ENCODE measurements at regions not wholly inside any gene's neighbourhood (a gene's known extent, or its start where the extent isn't known, plus 50 kb on each side); places are given as distances from the start of the nearest gene placed in this dataset.

DNA sequence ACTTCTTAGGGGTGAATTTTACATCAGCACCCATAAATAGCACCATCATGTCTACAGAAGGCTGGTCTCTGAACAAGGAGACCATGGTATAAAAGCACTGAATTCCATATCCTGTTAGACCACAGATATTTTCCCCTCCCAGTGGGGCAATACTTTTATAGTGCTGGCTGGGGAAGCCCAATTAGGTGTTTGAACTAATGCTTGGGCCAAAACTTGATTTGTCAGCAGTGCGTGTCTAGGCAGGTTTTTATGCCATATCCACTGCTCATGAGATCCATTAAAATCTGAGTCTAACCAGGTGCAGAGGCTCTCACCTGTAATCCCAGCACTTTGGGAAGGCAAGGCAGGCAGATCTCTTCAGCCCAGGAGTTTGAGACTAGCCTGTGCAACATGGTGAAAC is 623.0 kb downstream of the NPHP4 start:
- TF ChIP-seq EP300 (IDR thresholded peaks at IDR 0.05) = no peak
- TF ChIP-seq, protein P1, sequence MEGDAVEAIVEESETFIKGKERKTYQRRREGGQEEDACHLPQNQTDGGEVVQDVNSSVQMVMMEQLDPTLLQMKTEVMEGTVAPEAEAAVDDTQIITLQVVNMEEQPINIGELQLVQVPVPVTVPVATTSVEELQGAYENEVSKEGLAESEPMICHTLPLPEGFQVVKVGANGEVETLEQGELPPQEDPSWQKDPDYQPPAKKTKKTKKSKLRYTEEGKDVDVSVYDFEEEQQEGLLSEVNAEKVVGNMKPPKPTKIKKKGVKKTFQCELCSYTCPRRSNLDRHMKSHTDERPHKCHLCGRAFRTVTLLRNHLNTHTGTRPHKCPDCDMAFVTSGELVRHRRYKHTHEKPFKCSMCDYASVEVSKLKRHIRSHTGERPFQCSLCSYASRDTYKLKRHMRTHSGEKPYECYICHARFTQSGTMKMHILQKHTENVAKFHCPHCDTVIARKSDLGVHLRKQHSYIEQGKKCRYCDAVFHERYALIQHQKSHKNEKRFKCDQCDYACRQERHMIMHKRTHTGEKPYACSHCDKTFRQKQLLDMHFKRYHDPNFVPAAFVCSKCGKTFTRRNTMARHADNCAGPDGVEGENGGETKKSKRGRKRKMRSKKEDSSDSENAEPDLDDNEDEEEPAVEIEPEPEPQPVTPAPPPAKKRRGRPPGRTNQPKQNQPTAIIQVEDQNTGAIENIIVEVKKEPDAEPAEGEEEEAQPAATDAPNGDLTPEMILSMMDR (IDR thresholded peaks at IDR 0.05) = no peak
